ENCODE measurements at regions not wholly inside any gene's neighbourhood (a gene's known extent, or its start where the extent isn't known, plus 50 kb on each side); places are given as distances from the start of the nearest gene placed in this dataset.

- no peak for TF ChIP-seq CTCF (conservative IDR thresholded peaks at IDR 0.05; ENCODE audit: low read length)
- no peak for TF ChIP-seq EZH2phosphoT487 (IDR thresholded peaks at IDR 0.05; ENCODE audit: borderline replicate concordance)
Observed at GRCh38 chr15:48046813-48047438, 73.9 kb upstream of the SLC24A5 start.

Measured in Loucy (cell line).